Bronchial epithelial cell (primary cell): ENCODE measurements at regions not wholly inside any gene's neighbourhood (a gene's known extent, or its start where the extent isn't known, plus 50 kb on each side); places are given as distances from the start of the nearest gene placed in this dataset.

ENCODE experiments used
- DNase-seq: peaks from one replicate; pipeline ENCODE4 v3.0.0-alpha.2; 2010; ENCODE audit warnings: low read depth
- FAIRE-seq: peaks from 2 replicates; lab custom pipeline; 2011; peaks lifted over from hg19 to GRCh38; lab: Jason Lieb, UNC
- H3K27me3 ChIP-seq: 2 replicates; pipeline ENCODE4 v1.5.1; 2011; ENCODE audit warnings: low read length; ENCODE audit not compliant: control insufficient read depth, insufficient read depth
- H3K36me3 ChIP-seq: 2 replicates; pipeline ENCODE4 v1.5.1; 2011; ENCODE audit warnings: low read length; ENCODE audit not compliant: control insufficient read depth, insufficient read depth
- H3K4me3 ChIP-seq: 2 replicates; pipeline ENCODE4 v1.5.1; 2011; ENCODE audit warnings: mild to moderate bottlenecking, low read depth, low read length, control low read depth
- TF ChIP-seq, protein P1 (sequence below): IDR thresholded peaks from 2 replicates; pipeline ENCODE4 v1.5.1; 2011; ENCODE audit warnings: mild to moderate bottlenecking, moderate library complexity, low read length, control low read depth, inconsistent platforms; ENCODE audit not compliant: insufficient read depth, severe bottlenecking

DNA sequence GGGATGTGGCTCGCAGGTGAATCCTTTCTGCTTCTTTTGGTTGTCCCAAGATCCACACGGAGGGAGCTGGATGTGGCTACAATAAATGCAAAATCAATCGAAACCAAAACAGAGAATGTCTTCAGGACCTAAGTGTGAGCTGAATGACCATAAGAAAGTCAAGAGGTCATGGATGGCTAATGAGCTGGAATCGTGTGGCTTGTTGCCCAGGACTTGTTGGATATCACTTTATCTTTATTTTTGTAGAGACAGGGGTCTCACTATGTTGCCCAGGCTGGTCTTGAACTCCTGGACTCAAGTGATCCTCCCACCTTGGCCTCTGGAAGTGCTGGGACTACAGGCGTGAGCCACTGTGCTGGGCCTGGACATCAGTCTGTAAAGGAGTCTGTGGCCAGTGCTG is 326.8 kb upstream of the N4BP1 start:
- H3K4me3 ChIP-seq = no peak overlapping the region

DNA sequence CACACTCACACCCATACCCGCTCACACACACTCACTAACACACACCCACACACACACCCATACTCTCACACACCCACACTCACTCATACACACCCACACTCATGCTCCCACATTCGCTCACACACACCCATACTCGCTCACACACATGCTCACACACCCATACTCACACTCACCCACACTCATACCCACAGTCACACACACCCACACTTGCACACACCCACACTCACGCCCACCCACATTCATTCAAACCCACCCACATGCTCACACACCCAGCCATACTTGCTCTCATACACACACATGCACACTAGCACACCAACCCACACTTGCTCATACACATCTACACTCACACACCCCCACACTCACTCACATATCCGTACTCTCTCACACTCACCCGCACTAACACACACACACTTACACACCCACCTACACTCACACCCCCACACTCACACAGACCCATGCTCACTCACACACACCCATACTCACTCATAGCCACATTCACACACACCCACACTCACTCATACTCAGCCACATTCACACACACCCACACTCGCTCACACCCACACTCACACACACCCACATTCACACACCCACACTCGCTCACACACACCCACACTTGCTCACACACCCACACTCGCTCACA is 322.4 kb upstream of the N4BP1 start:
- DNase-seq (no peak), FAIRE-seq (no peak)
- TF ChIP-seq, protein P1, sequence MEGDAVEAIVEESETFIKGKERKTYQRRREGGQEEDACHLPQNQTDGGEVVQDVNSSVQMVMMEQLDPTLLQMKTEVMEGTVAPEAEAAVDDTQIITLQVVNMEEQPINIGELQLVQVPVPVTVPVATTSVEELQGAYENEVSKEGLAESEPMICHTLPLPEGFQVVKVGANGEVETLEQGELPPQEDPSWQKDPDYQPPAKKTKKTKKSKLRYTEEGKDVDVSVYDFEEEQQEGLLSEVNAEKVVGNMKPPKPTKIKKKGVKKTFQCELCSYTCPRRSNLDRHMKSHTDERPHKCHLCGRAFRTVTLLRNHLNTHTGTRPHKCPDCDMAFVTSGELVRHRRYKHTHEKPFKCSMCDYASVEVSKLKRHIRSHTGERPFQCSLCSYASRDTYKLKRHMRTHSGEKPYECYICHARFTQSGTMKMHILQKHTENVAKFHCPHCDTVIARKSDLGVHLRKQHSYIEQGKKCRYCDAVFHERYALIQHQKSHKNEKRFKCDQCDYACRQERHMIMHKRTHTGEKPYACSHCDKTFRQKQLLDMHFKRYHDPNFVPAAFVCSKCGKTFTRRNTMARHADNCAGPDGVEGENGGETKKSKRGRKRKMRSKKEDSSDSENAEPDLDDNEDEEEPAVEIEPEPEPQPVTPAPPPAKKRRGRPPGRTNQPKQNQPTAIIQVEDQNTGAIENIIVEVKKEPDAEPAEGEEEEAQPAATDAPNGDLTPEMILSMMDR = no peak
- no peaks in the 10 kb centered on the region for H3K27me3 ChIP-seq
- H3K36me3 ChIP-seq = no peaks in the 10 kb centered on the region
- no peak overlapping the region for H3K4me3 ChIP-seq

More for the DNA sequence above, 326.8 kb upstream of the N4BP1 start:
- TF ChIP-seq, protein P1 = no peak
- H3K27me3 ChIP-seq = no peaks in the 10 kb centered on the region
- H3K36me3 ChIP-seq = no peaks in the 10 kb centered on the region
- DNase-seq = no peak
- no peak for FAIRE-seq

DNA sequence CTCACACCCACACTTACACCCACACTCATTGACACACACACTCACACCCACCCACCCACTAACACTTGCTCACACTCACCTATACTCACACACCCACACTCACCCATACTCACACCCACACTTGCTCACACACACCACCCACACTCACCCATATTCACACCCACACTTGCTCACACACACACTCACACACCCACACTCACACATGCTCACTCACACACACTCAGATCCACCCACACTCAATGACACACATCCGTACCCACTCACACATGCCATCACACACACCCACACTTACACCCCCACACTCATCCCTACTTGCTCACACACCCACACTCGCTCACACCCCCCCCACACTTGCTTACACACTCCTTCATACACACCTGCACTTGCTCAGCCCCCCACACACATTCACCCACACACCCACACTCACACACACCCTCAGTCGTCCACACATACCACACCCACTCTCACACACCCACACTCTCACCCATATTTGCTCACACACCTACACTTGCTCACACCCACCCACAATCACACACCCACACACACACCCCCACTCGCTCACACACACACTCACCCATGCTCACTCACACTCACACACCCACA is 321.1 kb upstream of the N4BP1 start:
- no peak overlapping the region for H3K4me3 ChIP-seq
- TF ChIP-seq, protein P1 = no peak
- no peaks in the 10 kb centered on the region for H3K36me3 ChIP-seq
- FAIRE-seq (peak; percentile 58), DNase-seq (no peak)
- no peaks in the 10 kb centered on the region for H3K27me3 ChIP-seq

DNA sequence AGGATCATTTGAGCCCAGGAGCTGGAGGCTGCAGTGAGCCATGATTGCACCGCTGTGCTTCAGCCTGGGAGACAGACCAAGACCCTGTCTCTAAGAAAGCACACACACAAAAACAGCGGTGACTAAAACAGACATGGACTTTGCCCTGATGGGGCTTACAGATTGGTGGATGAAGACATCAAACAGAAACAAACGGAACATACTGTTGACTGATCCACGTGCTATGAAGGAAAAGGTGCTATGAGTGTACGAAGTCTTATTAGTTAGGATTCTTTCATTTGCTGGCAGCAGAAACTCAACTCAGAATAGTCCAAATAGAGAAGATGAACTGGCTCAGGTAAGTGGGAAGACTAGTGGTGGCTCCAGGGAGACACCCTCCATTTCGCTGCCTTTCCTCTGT is 309.8 kb upstream of the N4BP1 start:
- FAIRE-seq = no peak
- no peaks in the 10 kb centered on the region for H3K36me3 ChIP-seq
- H3K4me3 ChIP-seq = no peak overlapping the region
- no peaks in the 10 kb centered on the region for H3K27me3 ChIP-seq
- TF ChIP-seq, protein P1 = no peak
- no peak for DNase-seq

DNA sequence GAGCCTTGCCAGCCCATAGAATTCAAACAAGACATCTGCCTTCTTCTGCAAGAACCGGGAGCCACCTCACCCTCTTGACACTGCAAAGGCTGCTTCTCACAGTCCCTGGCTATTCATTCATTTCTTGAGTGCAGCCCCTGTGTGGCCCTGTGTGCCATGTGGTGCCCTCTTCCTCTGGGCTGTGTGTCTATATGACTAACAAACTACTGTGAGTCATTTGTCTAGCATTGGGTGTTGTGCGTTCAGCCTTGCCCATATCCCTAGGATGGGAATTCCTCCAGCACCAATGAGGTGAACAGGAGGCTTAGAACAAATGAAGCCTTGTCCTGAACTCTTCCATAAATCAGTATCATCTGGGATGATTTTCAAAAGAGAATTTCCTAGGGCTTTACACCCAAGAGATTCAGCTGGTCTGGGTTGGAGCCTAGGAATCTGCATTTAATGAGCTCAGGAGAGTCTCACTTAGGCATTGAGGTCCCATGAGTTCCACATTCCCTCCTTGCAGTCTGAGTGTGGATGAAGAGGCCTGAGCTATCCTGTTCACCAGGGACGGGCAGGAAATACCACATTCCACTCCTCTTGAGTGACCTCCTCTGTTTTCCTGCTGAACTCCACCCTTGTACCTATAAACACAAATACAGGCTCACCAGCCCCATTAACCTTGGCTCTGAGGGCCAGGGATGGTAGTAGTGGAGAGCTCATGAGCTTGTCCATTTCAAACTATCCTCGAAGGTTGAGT is 308.7 kb upstream of the N4BP1 start:
- Histone ChIP-seq H3K27me3 (no peaks in the 10 kb centered on the region), H3K4me3 (no peak overlapping the region), H3K36me3 (no peaks in the 10 kb centered on the region)
- TF ChIP-seq, protein P1 = no peak
- DNase-seq (peak; percentile 79), FAIRE-seq (no peak)
